ENCODE measurements at regions not wholly inside any gene's neighbourhood (a gene's known extent, or its start where the extent isn't known, plus 50 kb on each side); places are given as distances from the start of the nearest gene placed in this dataset.

DNA sequence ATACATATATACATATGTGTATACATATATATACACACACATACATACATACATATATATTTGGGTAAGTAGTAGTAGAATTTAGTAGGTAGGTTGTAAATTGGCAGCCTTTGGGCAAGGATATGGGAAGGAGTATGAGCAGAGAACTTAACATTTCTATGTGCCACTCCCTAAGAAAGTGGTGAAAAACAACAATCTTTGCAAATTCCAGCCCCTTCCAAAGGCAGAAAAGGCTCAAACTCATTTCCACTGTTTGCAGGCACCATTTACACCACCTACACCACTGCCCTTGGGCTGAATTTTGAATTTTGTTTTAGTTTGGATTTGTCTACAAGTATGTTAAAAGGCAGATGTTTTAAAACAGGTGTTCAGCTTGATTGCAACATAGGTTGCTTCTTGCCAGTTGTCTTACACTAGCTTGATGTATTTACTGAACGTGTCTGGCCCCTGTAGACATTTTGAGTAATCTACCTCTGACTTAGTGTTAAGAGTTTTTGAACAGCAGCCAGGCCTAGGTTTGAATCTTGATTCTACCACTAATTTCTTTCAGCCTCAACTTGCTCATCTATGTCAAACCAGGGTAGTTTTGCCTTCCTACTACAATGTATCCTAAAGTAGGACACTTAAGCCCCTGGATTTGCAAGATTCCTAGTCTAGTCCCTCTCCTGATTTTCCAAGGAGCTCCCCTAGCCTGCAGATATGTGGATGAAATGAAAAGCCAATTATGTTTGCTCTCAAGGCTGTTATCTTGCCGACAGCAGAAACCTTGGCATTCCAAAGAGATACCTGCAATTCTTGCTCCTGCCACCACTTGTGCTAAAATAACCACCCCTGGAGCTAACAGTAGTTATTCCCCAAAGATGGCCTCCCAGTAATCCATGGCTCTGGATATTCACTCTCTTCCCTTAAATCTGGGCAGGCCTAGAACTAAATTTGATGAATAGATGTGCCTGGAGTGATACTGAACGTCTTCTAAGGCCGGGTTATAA lies 156.2 kb upstream of the SLC44A1 start:
- no peak for DNase-seq (ENCODE audit: low read depth)
- no peak for TF ChIP-seq CTCF (IDR thresholded peaks at IDR 0.05; ENCODE audit: low read length, missing control alignments)
- no peak overlapping the region for H3K4me3 ChIP-seq (replicated peaks; ENCODE audit: low read depth, low read length)

DNA sequence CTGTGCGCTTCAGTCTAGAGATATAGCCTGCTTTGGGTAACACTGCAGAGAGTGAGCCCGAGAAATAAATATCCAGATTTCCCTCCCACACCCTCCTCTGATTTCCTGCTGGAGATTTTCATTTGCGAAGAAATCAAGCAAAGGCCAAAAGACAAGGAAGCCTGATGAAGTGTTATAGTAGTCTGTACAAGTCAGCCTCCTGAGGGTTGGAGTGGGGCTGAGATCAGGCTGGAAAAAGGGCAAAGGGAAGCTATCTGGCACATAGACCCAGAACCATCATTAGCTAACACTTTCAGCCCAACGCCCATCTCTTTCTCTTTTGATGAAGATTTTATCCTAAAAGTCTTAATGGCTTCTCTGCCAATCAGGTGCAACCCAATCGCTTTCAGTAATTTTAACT lies 154.6 kb upstream of the SLC44A1 start:
- no peak for TF ChIP-seq CTCF (IDR thresholded peaks at IDR 0.05; ENCODE audit: low read length, missing control alignments)
- H3K4me3 ChIP-seq (replicated peaks; ENCODE audit: low read depth, low read length), result no peak overlapping the region
- no peak for DNase-seq (ENCODE audit: low read depth)

DNA sequence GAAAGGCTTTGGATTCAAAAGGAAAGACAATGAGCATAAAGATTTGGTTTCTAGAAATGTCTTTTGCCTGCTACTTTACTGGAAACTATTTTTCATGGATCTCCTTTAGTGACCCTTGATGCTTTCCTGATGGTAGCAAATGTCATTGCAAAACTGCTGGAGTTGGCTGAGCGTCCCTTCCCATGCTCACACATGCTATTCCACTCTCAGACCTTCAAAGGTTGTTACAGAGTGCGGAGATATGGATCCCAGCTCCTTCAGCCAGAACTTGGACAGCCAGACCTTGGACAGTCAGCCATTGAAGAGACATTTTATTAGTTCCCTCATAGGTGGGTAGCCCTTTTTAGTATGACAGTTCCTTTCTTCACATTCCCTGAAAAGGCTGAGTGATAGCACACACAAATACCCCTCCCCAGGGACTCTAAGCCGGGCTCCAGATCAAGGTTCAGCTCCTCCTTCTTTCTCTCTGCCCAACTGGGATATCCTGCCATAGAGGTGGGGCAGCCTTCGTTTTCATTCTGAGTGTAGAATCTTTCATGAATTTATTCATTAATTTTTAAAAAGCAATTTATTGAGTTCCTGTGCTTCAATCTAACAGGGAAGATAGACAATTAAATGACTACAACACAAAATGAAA lies 153.3 kb upstream of the SLC44A1 start:
- no peak for TF ChIP-seq CTCF (IDR thresholded peaks at IDR 0.05; ENCODE audit: low read length, missing control alignments)
- DNase-seq (ENCODE audit: low read depth), result no peak
- no peak overlapping the region for H3K4me3 ChIP-seq (replicated peaks; ENCODE audit: low read depth, low read length)

DNA sequence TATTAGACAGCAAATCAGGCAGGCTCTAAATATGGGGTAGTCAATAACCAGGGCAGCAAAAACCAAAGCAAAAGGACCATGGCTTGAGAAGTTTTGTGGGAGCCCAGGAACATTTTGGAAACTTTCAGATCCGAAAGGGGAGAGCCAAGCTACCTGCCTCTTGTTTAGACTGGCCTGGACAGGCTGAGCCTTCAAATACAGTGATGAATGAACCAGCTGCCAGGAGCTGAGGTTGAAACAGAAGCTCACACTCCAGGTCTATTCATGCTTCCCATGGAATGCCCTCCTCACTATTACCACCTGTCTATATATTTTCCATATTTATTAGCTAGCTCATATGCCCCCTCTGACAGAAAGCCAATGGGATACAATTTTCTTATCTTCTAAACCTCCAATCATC lies 150.8 kb upstream of the SLC44A1 start:
- H3K4me3 ChIP-seq (replicated peaks; ENCODE audit: low read depth, low read length), result no peak overlapping the region
- TF ChIP-seq CTCF (IDR thresholded peaks at IDR 0.05; ENCODE audit: low read length, missing control alignments), result no peak
- no peak for DNase-seq (ENCODE audit: low read depth)

- no peak for TF ChIP-seq CTCF (IDR thresholded peaks at IDR 0.05; ENCODE audit: low read length, missing control alignments)
- H3K4me3 ChIP-seq (replicated peaks; ENCODE audit: low read depth, low read length), result no peak overlapping the region
- no peak for DNase-seq (ENCODE audit: low read depth)
Observed at GRCh38 chr9:105098370-105098769, 146.1 kb upstream of the SLC44A1 start.

GRCh38 chr9:105103776-105104175 lies 140.7 kb upstream of the SLC44A1 start:
- H3K4me3 ChIP-seq (replicated peaks; ENCODE audit: low read depth, low read length), result no peak overlapping the region
- TF ChIP-seq CTCF (IDR thresholded peaks at IDR 0.05; ENCODE audit: low read length, missing control alignments), result no peak
- no peak for DNase-seq (ENCODE audit: low read depth)
